C4-2B (cell line): ENCODE measurements at regions not wholly inside any gene's neighbourhood (a gene's known extent, or its start where the extent isn't known, plus 50 kb on each side); places are given as distances from the start of the nearest gene placed in this dataset.

ENCODE experiments used
- CTCF ChIP-seq: fragments of 450-650 bp; conservative IDR thresholded peaks from 2 replicates; pipeline ENCODE4 v1.5.1; 2017; ENCODE audit warnings: mild to moderate bottlenecking
- ZFX ChIP-seq: fragments of 450-650 bp; IDR thresholded peaks from 2 replicates; pipeline ENCODE4 v1.6.1; 2017

DNA sequence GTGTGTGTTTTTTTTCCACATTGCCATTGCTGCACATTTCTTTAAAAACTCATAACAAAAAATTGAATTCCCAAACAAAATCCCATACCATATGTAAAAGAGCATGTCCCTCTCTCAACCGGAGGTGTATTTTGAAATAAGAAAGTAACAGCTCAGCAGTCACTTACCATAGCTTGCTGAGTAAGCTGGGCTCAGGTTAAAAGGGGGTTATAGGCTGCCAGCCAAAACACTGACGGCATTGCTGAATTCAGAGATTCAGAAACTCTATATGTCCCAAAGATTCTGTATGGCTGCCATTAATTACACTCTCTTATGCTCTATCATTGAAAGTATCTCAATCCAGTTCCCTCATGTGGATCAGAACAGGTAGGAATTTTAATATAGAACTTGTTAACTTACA lies 276.0 kb downstream of the FOXG1 start:
- no peak for TF ChIP-seq CTCF
- TF ChIP-seq ZFX, result no peak
